ENCODE measurements at regions not wholly inside any gene's neighbourhood (a gene's known extent, or its start where the extent isn't known, plus 50 kb on each side); places are given as distances from the start of the nearest gene placed in this dataset.
A peak's percentile ranks its signal among the peaks of the same experiment; 100 is the strongest.

DNA sequence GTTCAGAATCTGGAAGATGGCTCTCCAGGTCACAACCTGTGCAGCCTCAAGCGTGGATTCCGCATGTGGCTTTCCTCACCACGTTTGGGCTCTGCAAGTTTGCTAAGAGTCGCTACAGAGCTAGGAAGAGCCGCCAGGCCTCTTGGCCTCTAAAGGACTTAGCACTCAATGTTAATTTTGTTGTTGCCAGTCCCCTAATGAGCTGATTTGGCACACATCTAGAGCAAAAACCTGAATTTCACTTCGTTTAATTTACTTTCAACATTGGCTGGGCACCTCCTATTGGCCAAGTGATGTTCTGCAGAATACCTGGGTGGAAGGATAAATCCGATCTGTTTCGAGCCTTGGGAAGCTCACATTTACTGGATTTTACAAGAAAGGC is 65.8 kb upstream of the UNC5A start:
- CTCF ChIA-PET: interaction anchor here (0.6 to 1.5 kb wide), 2 partner anchors 84 to 180 kb away, joined by 4 to 5 read pairs; no protein-coding TSS in a partner anchor
- BruUV-seq (replicated peaks): no TSS peak

DNA sequence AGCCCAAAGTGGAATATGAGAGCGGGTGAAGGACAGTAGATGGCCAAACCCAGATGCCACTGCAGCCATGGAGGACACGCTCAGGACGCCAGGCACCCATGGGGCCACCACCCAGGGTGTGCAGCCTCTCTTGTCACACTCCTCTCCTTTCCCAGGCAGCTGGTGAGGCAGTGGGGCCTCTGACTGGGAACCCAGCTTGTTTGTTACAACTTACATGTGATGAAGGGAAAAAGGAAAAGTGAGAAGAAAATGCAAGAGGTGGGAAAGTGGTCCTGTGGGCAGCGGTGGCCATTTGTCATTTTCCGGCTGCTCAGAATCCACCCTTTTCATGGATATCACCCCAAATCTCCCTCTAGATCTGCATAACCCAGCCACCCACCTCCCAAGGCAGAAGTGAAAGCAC is 62.7 kb upstream of the UNC5A start:
- no peaks in the 10 kb centered on the region for H3K79me2 ChIP-seq (ENCODE audit: low read depth)
- CTCF ChIA-PET: no interaction called here
- H2AFZ ChIP-seq: no peak overlapping the region
- no peaks in the 10 kb centered on the region for H3K9me2 ChIP-seq (ENCODE audit: insufficient read depth)
- H3K27ac ChIP-seq: no peak overlapping the region
- DNase-seq: no peak
- peaks cover under 1% of the 10 kb centered on the region; the same call in 1 of the 2 replicates for H3K27me3 ChIP-seq (ENCODE audit: insufficient read depth, low read depth)
- H3K36me3 ChIP-seq (ENCODE audit: low read depth): no peaks in the 10 kb centered on the region
- no peak for TF ChIP-seq EZH2 (IDR thresholded peaks at IDR 0.05; ENCODE audit: low read depth)
- TF ChIP-seq CTCF (conservative IDR thresholded peaks at IDR 0.05): no peak
- H3F3A ChIP-seq (ENCODE audit: insufficient read depth, low read depth): no peaks in the 10 kb centered on the region
- no peaks in the 10 kb centered on the region for H3K4me1 ChIP-seq (replicated peaks; ENCODE audit: insufficient read depth)
- H3K9me3 ChIP-seq (ENCODE audit: insufficient read depth, low read depth): no peaks in the 10 kb centered on the region
- H3K4me2 ChIP-seq: no peak overlapping the region
- intact Hi-C loops (cut with micrococcal nuclease; ENCODE audit: unreplicated experiment): no loop called here
- no peak overlapping the region for H3K4me3 ChIP-seq
- POLR2A ChIA-PET (ENCODE audit: unreplicated experiment): no interaction called here
- H4K20me1 ChIP-seq (ENCODE audit: insufficient read depth): no peaks in the 10 kb centered on the region
- no TSS peak for BruUV-seq (replicated peaks)

More for the DNA sequence above, 65.8 kb upstream of the UNC5A start:
- DNase-seq: no peak
- H3K4me1 ChIP-seq (replicated peaks; ENCODE audit: insufficient read depth): no peaks in the 10 kb centered on the region
- no peaks in the 10 kb centered on the region for H4K20me1 ChIP-seq (ENCODE audit: insufficient read depth)
- no peaks in the 10 kb centered on the region for H3K9me2 ChIP-seq (ENCODE audit: insufficient read depth)
- TF ChIP-seq EZH2 (IDR thresholded peaks at IDR 0.05; ENCODE audit: low read depth): no peak
- peak; percentile 61 for TF ChIP-seq CTCF (conservative IDR thresholded peaks at IDR 0.05)
- H3F3A ChIP-seq (ENCODE audit: insufficient read depth, low read depth): no peaks in the 10 kb centered on the region
- no peak overlapping the region for H2AFZ ChIP-seq
- H3K27me3 ChIP-seq (ENCODE audit: insufficient read depth, low read depth): peaks cover 18% of the 10 kb centered on the region
- POLR2A ChIA-PET (ENCODE audit: unreplicated experiment): no interaction called here
- no peak overlapping the region for H3K4me3 ChIP-seq
- no peak overlapping the region for H3K27ac ChIP-seq
- no peaks in the 10 kb centered on the region for H3K79me2 ChIP-seq (ENCODE audit: low read depth)
- no peaks in the 10 kb centered on the region for H3K36me3 ChIP-seq (ENCODE audit: low read depth)
- H3K9me3 ChIP-seq (ENCODE audit: insufficient read depth, low read depth): no peaks in the 10 kb centered on the region
- intact Hi-C loops (cut with micrococcal nuclease; ENCODE audit: unreplicated experiment): loop anchor here (2.0 kb wide), 1 partner anchor 84 kb away; no protein-coding TSS in a partner anchor
- H3K4me2 ChIP-seq: no peak overlapping the region

- Histone ChIP-seq H3K9me3 (ENCODE audit: insufficient read depth, low read depth) (no peaks in the 10 kb centered on the region), H3K27ac (no peak overlapping the region), H3F3A (ENCODE audit: insufficient read depth, low read depth) (no peaks in the 10 kb centered on the region), H3K9me2 (ENCODE audit: insufficient read depth) (no peaks in the 10 kb centered on the region), H3K36me3 (ENCODE audit: low read depth) (no peaks in the 10 kb centered on the region), H4K20me1 (ENCODE audit: insufficient read depth) (no peaks in the 10 kb centered on the region), H3K4me1 (replicated peaks; ENCODE audit: insufficient read depth) (no peaks in the 10 kb centered on the region), H3K79me2 (ENCODE audit: low read depth) (no peaks in the 10 kb centered on the region), H3K4me2 (no peak overlapping the region), H2AFZ (no peak overlapping the region), H3K27me3 (ENCODE audit: insufficient read depth, low read depth) (no peaks in the 10 kb centered on the region), H3K4me3 (no peak overlapping the region)
- DNase-seq: no peak
- no TSS peak for BruUV-seq (replicated peaks)
- CTCF ChIA-PET: no interaction called here
- POLR2A ChIA-PET (ENCODE audit: unreplicated experiment): no interaction called here
- TF ChIP-seq CTCF (conservative IDR thresholded peaks at IDR 0.05) (no peak), EZH2 (IDR thresholded peaks at IDR 0.05; ENCODE audit: low read depth) (no peak)
- intact Hi-C loops (cut with micrococcal nuclease; ENCODE audit: unreplicated experiment): no loop called here
Observed at GRCh38 chr5:176748073-176748966, 62.0 kb upstream of the UNC5A start.
